Naive thymus-derived CD8-positive, alpha-beta T cell (primary cell): ENCODE measurements at regions not wholly inside any gene's neighbourhood (a gene's known extent, or its start where the extent isn't known, plus 50 kb on each side); places are given as distances from the start of the nearest gene placed in this dataset.
A peak's percentile ranks its signal among the peaks of the same experiment; 100 is the strongest.

Source experiments
- ATAC-seq, 2 donors: fragments of 150-1000 bp; cut with Tn5 transposase in 1 of 2; sonication (Bioruptor Pico), chemical (Tn5 transposase) in 1 of 2; 1 replicate in 1 of 2; 2 replicates in 1 of 2; pipeline ENCODE4 v1.10.0; 2021; ENCODE audit warnings: mild to moderate bottlenecking in 2 of 2, moderate library complexity in 2 of 2
- POLR2A ChIA-PET: fragments of 350-600 bp; sonication (Branson Sonifier 250); formaldehyde crosslinking; loops from one replicate; lab custom pipeline; 2021; ENCODE audit warnings: antibody characterized with exemption; lab: Charles Lee
- DNase-seq, 10 donors: peaks; one replicate each; pipeline versions ENCODE4 v3.0.0 to v3.0.0-alpha.2; 2020 to 2022
- H3K27ac Mint-ChIP-seq, 10 donors: one replicate each; pipeline ENCODE4 v1.8.0; 2020 to 2022; ENCODE audit warnings: mild to moderate bottlenecking in 10 of 10, mixed read lengths in 10 of 10, moderate library complexity in 4 of 10, inconsistent platforms in 1 of 10
- H3K27me3 Mint-ChIP-seq, 5 donors: one replicate each; pipeline ENCODE4 v1.8.0; 2021 to 2022; ENCODE audit warnings: mixed read lengths in 5 of 5
- H3K36me3 Mint-ChIP-seq, 3 donors: one replicate each; pipeline ENCODE4 v1.8.0; 2020 to 2022; ENCODE audit warnings: mixed read lengths in 3 of 3, mild to moderate bottlenecking in 2 of 3, inconsistent platforms in 1 of 3
- H3K4me1 Mint-ChIP-seq, 4 donors: one replicate each; pipeline ENCODE4 v1.8.0; 2021 to 2022; ENCODE audit warnings: mixed read lengths in 4 of 4
- H3K4me3 Mint-ChIP-seq, 10 donors: one replicate each; pipeline ENCODE4 v1.8.0; 2020 to 2022; ENCODE audit warnings: mild to moderate bottlenecking in 10 of 10, mixed read lengths in 10 of 10, moderate library complexity in 6 of 10, inconsistent platforms in 1 of 10
- H3K9me3 Mint-ChIP-seq, 9 donors: one replicate each; pipeline ENCODE4 v1.8.0; 2020 to 2022; ENCODE audit warnings: mixed read lengths in 9 of 9, mild to moderate bottlenecking in 3 of 9, inconsistent platforms in 1 of 9, moderate library complexity in 1 of 9

- no peak overlapping the region for H3K27ac Mint-ChIP-seq
- ATAC-seq = no peak
- H3K36me3 Mint-ChIP-seq = no peaks in the 10 kb centered on the region
- no peak overlapping the region for H3K4me3 Mint-ChIP-seq
- POLR2A ChIA-PET = no interaction called here
- H3K27me3 Mint-ChIP-seq = peaks cover 0 to 5% (median 0%) of the 10 kb centered on the region in 5 donors
- DNase-seq = no peak
- peaks cover 8 to 36% (median 11%) of the 10 kb centered on the region in 4 donors for H3K4me1 Mint-ChIP-seq
- no peaks in the 10 kb centered on the region for H3K9me3 Mint-ChIP-seq
These were observed 142.8 kb downstream of the PALM2AKAP2 start for GRCh38 chr9:109922617-109923470.

DNA sequence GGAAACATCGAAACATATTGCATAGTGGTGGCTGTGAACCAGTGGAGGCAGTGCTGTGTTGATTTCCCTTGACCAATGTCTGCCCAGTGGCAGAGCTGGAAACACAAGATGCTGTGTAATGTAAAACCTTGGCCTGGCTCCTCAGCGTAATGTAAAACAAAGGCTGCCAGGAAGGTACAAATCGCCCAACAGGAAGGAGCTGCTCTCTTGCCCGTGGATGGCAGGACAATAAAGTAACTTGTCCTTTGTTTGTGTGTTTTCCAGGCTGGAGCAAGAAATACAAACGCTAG is 143.4 kb downstream of the PALM2AKAP2 start:
- Mint-ChIP-seq H3K27ac (no peak overlapping the region), H3K4me1 (peaks cover 4 to 30% (median 6%) of the 10 kb centered on the region in 4 donors), H3K36me3 (no peaks in the 10 kb centered on the region), H3K9me3 (no peaks in the 10 kb centered on the region), H3K4me3 (no peak overlapping the region), H3K27me3 (peaks cover 0 to 5% (median 0%) of the 10 kb centered on the region in 5 donors)
- POLR2A ChIA-PET = no interaction called here
- ATAC-seq (no peak), DNase-seq (no peak)

DNA sequence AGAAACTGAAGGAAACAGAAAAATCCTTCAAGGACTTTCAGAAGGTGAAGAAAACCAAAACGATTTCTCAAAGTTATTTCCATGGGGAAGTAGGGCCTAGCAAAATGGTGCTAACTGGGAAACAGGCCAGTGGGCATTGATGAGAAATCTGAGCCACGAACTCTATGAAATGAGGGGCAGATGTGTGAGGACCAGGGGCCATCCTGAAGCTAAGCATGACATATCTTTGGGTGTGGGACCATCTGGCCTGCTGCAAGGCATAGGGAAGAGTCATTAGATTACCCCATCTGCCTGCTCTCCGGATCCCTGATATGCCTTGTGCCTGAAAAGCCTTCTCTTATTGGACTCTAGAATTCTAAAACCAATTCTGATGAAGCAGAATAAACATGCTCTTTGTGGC is 143.8 kb downstream of the PALM2AKAP2 start:
- no peak for ATAC-seq
- no peak for DNase-seq
- POLR2A ChIA-PET = no interaction called here
- Mint-ChIP-seq H3K36me3 (no peaks in the 10 kb centered on the region), H3K9me3 (no peaks in the 10 kb centered on the region), H3K4me3 (no peak overlapping the region), H3K27me3 (peaks cover 0 to 5% (median 0%) of the 10 kb centered on the region in 5 donors), H3K27ac (no peak overlapping the region), H3K4me1 (peaks cover under 1 to 28% (median 2%) of the 10 kb centered on the region in 4 donors)

GRCh38 chr9:109925799-109926198 is 145.8 kb downstream of the PALM2AKAP2 start:
- no peaks in the 10 kb centered on the region for H3K36me3 Mint-ChIP-seq
- peaks cover 0 to 18% (median 0%) of the 10 kb centered on the region in 4 donors for H3K4me1 Mint-ChIP-seq
- POLR2A ChIA-PET = no interaction called here
- H3K27me3 Mint-ChIP-seq = peaks cover 0 to 7% (median 2%) of the 10 kb centered on the region in 5 donors
- H3K4me3 Mint-ChIP-seq = no peak overlapping the region
- H3K9me3 Mint-ChIP-seq = no peaks in the 10 kb centered on the region
- ATAC-seq = no peak
- no peak overlapping the region for H3K27ac Mint-ChIP-seq
- no peak for DNase-seq

- Mint-ChIP-seq H3K4me3 (no peak overlapping the region), H3K27me3 (peaks cover 0 to 12% (median 2%) of the 10 kb centered on the region in 5 donors), H3K4me1 (peaks cover 0 to 13% (median 0%) of the 10 kb centered on the region in 4 donors), H3K27ac (no peak overlapping the region), H3K36me3 (no peaks in the 10 kb centered on the region), H3K9me3 (no peaks in the 10 kb centered on the region)
- ATAC-seq (no peak), DNase-seq (no peak)
- POLR2A ChIA-PET = no interaction called here
These were observed 146.4 kb downstream of the PALM2AKAP2 start for GRCh38 chr9:109926421-109926869.

- DNase-seq (no peak), ATAC-seq (no peak)
- Mint-ChIP-seq H3K27ac (no peak overlapping the region), H3K9me3 (no peaks in the 10 kb centered on the region), H3K36me3 (no peaks in the 10 kb centered on the region), H3K27me3 (peaks cover 0 to 12% (median 0%) of the 10 kb centered on the region in 5 donors), H3K4me1 (peaks cover 2 to 12% (median 10%) of the 10 kb centered on the region in 4 donors), H3K4me3 (no peak overlapping the region)
- POLR2A ChIA-PET = no interaction called here
These were observed 151.6 kb downstream of the PALM2AKAP2 start for GRCh38 chr9:109931623-109932022.

- H3K4me3 Mint-ChIP-seq = no peak overlapping the region
- no peaks in the 10 kb centered on the region for H3K9me3 Mint-ChIP-seq
- no peaks in the 10 kb centered on the region for H3K36me3 Mint-ChIP-seq
- H3K27ac Mint-ChIP-seq = peak overlapping the region in 1 of 10 donors; percentile 3
- DNase-seq (no peak), ATAC-seq (peak in 1 of 2 donors; percentile 29)
- peaks cover 5 to 18% (median 16%) of the 10 kb centered on the region in 4 donors for H3K4me1 Mint-ChIP-seq
- peaks cover 0 to 12% (median 0%) of the 10 kb centered on the region in 5 donors for H3K27me3 Mint-ChIP-seq
- POLR2A ChIA-PET = no interaction called here
These were observed 154.3 kb downstream of the PALM2AKAP2 start for GRCh38 chr9:109934136-109934856.

DNA sequence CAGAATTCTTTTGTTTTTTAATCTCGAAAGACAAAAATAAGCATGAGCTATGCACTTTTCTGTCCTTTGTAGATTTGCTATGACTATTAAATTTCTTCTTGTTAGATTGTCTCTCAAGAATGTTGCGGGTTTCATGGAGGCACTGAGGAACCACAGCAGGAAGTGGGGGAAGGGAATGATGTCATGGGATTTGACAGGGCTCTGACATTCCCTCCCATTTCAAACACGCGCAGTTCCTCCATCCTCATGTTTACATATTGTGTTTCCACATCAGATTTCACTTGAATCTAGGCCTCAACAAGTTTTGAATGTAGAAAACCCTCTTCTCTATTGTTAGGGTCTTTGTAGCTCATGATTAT is 154.8 kb downstream of the PALM2AKAP2 start:
- peaks cover 5 to 18% (median 16%) of the 10 kb centered on the region in 4 donors for H3K4me1 Mint-ChIP-seq
- no peaks in the 10 kb centered on the region for H3K36me3 Mint-ChIP-seq
- POLR2A ChIA-PET = no interaction called here
- no peak for DNase-seq
- ATAC-seq = no peak
- no peak overlapping the region for H3K4me3 Mint-ChIP-seq
- H3K9me3 Mint-ChIP-seq = no peaks in the 10 kb centered on the region
- peaks cover 0 to 12% (median 0%) of the 10 kb centered on the region in 5 donors for H3K27me3 Mint-ChIP-seq
- H3K27ac Mint-ChIP-seq = peak overlapping the region in 1 of 10 donors; percentile 5

GRCh38 chr9:109935406-109936087 is 155.5 kb downstream of the PALM2AKAP2 start:
- no peak overlapping the region for H3K4me3 Mint-ChIP-seq
- no peak for DNase-seq
- H3K36me3 Mint-ChIP-seq = no peaks in the 10 kb centered on the region
- H3K4me1 Mint-ChIP-seq = peaks cover 5 to 18% (median 16%) of the 10 kb centered on the region in 4 donors
- no peaks in the 10 kb centered on the region for H3K9me3 Mint-ChIP-seq
- no peak overlapping the region for H3K27ac Mint-ChIP-seq
- H3K27me3 Mint-ChIP-seq = peaks cover 0 to 7% (median 0%) of the 10 kb centered on the region in 5 donors
- POLR2A ChIA-PET = no interaction called here
- ATAC-seq = no peak

GRCh38 chr9:109937861-109938453 is 158.0 kb downstream of the PALM2AKAP2 start:
- H3K27ac Mint-ChIP-seq = peak overlapping the region in 5 of 10 donors; percentile 16 to 65 (median 27)
- DNase-seq (peak in 2 of 10 donors; percentile 8 to 9), ATAC-seq (no peak)
- no peaks in the 10 kb centered on the region for H3K36me3 Mint-ChIP-seq
- peak overlapping the region in 1 of 10 donors; percentile 8 for H3K4me3 Mint-ChIP-seq
- no peaks in the 10 kb centered on the region for H3K9me3 Mint-ChIP-seq
- peaks cover 0 to 2% (median 0%) of the 10 kb centered on the region in 5 donors for H3K27me3 Mint-ChIP-seq
- peaks cover 5 to 18% (median 16%) of the 10 kb centered on the region in 4 donors for H3K4me1 Mint-ChIP-seq
- POLR2A ChIA-PET = no interaction called here

DNA sequence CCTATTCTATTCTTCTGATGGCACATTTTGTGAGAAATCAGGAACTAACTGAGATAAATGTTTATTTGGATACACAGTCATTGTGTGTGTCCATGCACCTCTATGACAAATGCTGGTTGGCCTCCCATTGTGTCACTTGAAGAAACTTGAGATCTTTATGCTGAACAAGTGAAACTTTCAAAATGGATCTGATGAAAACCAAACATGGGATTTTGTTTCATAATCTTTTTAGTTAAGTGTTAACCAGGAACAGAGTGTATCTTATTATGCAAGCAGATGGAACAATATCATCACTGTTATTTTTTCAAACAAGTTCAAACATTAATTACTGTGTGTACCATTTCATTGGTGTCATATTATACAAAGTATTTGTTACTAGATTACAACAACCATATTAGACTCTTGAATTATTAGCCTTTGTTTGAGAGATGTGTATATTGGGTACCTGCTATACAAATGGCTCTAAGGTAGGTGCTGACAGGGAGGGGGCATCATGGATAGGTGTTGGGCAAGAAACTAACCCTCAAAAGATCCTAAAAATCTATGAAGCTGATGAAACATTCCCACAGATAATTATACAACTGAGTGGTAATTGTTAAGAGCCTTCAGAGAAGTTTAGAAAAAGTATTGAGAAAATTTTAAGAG is 159.8 kb downstream of the PALM2AKAP2 start:
- DNase-seq (no peak), ATAC-seq (no peak)
- Mint-ChIP-seq H3K9me3 (peaks cover 0 to 3% (median 0%) of the 10 kb centered on the region in 9 donors), H3K4me3 (no peak overlapping the region), H3K4me1 (peaks cover 3 to 10% (median 9%) of the 10 kb centered on the region in 4 donors), H3K27me3 (peaks cover 0 to 5% (median 0%) of the 10 kb centered on the region in 5 donors), H3K36me3 (no peaks in the 10 kb centered on the region), H3K27ac (no peak overlapping the region)
- POLR2A ChIA-PET = no interaction called here

- peaks cover 3 to 7% (median 7%) of the 10 kb centered on the region in 4 donors for H3K4me1 Mint-ChIP-seq
- no peak for DNase-seq
- ATAC-seq = no peak
- H3K27me3 Mint-ChIP-seq = peaks cover 0 to 5% (median 0%) of the 10 kb centered on the region in 5 donors
- no peak overlapping the region for H3K27ac Mint-ChIP-seq
- H3K4me3 Mint-ChIP-seq = no peak overlapping the region
- peaks cover 0 to 3% (median 0%) of the 10 kb centered on the region in 9 donors for H3K9me3 Mint-ChIP-seq
- POLR2A ChIA-PET = no interaction called here
- H3K36me3 Mint-ChIP-seq = no peaks in the 10 kb centered on the region
These were observed 160.6 kb downstream of the PALM2AKAP2 start for GRCh38 chr9:109940561-109940960.
